ENCODE measurements at regions not wholly inside any gene's neighbourhood (a gene's known extent, or its start where the extent isn't known, plus 50 kb on each side); places are given as distances from the start of the nearest gene placed in this dataset.

- no peak for TF ChIP-seq CTCF (IDR thresholded peaks at IDR 0.05)
- TF ChIP-seq POLR2A (IDR thresholded peaks at IDR 0.05): no peak
These were observed 376.9 kb upstream of the FZD8 start for GRCh38 chr10:36018996-36019395.
